AG04449 (cell line): ENCODE measurements at regions not wholly inside any gene's neighbourhood (a gene's known extent, or its start where the extent isn't known, plus 50 kb on each side); places are given as distances from the start of the nearest gene placed in this dataset.

ENCODE experiments used
- CTCF ChIA-PET: fragments of 350-600 bp; formaldehyde crosslinking; extraction: SDS; loops from one replicate; lab custom pipeline; 2021; ENCODE audit warnings: antibody characterized with exemption; lab: Yijun Ruan, JAX
- POLR2A ChIA-PET: fragments of 400-600, 350-600 bp; formaldehyde crosslinking; extraction: SDS; loops from one replicate; lab custom pipeline; 2020; ENCODE audit warnings: antibody characterized with exemption, inconsistent platforms; lab: Yijun Ruan, JAX
- DNase-seq: peaks from one replicate; pipeline ENCODE4 v3.0.0-alpha.2; 2010; ENCODE audit warnings: low read depth, low spot score
- H3K4me3 ChIP-seq: 2 replicates; pipeline ENCODE4 v1.5.1; 2011; ENCODE audit warnings: low read depth, mild to moderate bottlenecking, control low read depth, low read length
- TF ChIP-seq, protein P1 (sequence below): IDR thresholded peaks from one replicate; pipeline ENCODE4 v1.5.1; 2011; ENCODE audit warnings: mild to moderate bottlenecking, moderate library complexity, low read length, control low read depth, inconsistent platforms; ENCODE audit not compliant: insufficient read depth; ENCODE audit errors: missing control alignments

GRCh38 chr10:78853864-78854263 is 214.9 kb upstream of the ZMIZ1 start:
- CTCF ChIA-PET, result interaction anchor here (1.9 kb wide), 1 partner anchor 14 kb away, joined by 5 read pairs; no protein-coding TSS in a partner anchor

GRCh38 chr10:78856421-78856820 is 212.3 kb upstream of the ZMIZ1 start:
- TF ChIP-seq, protein P1, sequence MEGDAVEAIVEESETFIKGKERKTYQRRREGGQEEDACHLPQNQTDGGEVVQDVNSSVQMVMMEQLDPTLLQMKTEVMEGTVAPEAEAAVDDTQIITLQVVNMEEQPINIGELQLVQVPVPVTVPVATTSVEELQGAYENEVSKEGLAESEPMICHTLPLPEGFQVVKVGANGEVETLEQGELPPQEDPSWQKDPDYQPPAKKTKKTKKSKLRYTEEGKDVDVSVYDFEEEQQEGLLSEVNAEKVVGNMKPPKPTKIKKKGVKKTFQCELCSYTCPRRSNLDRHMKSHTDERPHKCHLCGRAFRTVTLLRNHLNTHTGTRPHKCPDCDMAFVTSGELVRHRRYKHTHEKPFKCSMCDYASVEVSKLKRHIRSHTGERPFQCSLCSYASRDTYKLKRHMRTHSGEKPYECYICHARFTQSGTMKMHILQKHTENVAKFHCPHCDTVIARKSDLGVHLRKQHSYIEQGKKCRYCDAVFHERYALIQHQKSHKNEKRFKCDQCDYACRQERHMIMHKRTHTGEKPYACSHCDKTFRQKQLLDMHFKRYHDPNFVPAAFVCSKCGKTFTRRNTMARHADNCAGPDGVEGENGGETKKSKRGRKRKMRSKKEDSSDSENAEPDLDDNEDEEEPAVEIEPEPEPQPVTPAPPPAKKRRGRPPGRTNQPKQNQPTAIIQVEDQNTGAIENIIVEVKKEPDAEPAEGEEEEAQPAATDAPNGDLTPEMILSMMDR, result no peak
- CTCF ChIA-PET, result no interaction called here
- POLR2A ChIA-PET, result no interaction called here
- DNase-seq, result no peak
- H3K4me3 ChIP-seq, result no peak overlapping the region

More at GRCh38 chr10:78853864-78854263, 214.9 kb upstream of the ZMIZ1 start:
- TF ChIP-seq, protein P1, result no peak
- H3K4me3 ChIP-seq, result no peak overlapping the region
- DNase-seq, result no peak
- POLR2A ChIA-PET, result no interaction called here

- TF ChIP-seq, protein P1, result no peak
- POLR2A ChIA-PET, result no interaction called here
- no peak for DNase-seq
- no peak overlapping the region for H3K4me3 ChIP-seq
- CTCF ChIA-PET, result no interaction called here
Observed at GRCh38 chr10:78857193-78857592, 211.6 kb upstream of the ZMIZ1 start.

DNA sequence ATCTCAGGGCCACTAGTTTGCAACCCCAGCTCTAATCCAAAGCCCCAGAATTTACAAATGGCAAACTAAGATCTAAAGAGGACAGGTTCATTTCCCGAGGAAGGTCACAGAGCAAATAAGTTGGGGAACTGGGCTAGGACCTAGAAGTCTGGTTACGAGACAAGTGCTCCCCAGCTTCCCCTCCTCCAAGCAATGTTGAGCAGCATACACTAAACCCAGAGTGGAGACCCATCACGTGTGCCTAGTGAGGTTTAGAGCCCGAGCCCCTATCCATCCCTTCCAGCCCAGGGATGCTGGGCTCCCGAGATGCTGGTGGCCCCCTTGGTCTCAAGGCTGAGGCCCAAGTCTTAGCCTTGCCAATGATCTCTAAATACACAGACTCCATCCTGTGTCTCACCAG is 209.5 kb upstream of the ZMIZ1 start:
- ChIA-PET CTCF (interaction anchor here (0.9 kb wide), 1 partner anchor 10 kb away, joined by 3 read pairs; no protein-coding TSS in a partner anchor), POLR2A (no interaction called here)
- no peak overlapping the region for H3K4me3 ChIP-seq

GRCh38 chr10:78859769-78860168 is 209.0 kb upstream of the ZMIZ1 start:
- POLR2A ChIA-PET, result no interaction called here
- TF ChIP-seq, protein P1, result no peak
- H3K4me3 ChIP-seq, result no peak overlapping the region
- CTCF ChIA-PET, result interaction anchor here (0.9 kb wide), 1 partner anchor 9 kb away, joined by 3 read pairs; no protein-coding TSS in a partner anchor
- DNase-seq, result no peak

More for the DNA sequence above, 209.5 kb upstream of the ZMIZ1 start:
- TF ChIP-seq, protein P1, result no peak
- no peak for DNase-seq

DNA sequence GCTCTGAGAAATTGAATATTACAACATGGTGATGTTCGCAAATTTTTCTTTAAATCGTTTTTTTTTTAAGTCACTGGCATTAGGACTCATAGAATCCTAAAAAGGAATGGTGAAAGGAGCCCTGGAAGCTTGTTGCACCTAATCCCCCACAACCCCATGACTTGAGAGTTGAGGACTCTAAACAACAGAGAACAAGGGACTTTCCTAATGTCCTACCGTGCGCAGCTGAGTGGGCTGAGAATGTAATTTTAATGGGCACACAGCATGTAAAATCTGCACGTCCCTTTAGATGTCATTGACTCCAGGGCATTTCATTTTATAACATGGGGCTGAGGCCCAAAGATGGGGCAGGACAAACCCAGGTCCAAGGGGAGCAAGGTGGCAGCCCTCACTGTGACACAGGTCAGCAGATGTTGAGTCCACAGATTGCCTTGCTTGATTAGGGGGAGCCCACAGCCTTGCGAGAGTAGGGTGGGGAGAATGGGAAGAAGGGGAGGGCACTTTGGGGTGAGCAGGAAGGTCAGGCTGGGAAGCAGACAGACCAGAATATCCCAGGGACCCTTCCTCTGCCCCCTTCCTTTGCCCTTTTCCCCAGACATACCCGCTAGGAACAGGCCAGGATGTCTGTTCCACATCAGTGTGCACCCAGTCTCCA is 208.4 kb upstream of the ZMIZ1 start:
- TF ChIP-seq, protein P1, result no peak
- ChIA-PET CTCF (interaction anchor here (0.9 kb wide), 1 partner anchor 8 kb away, joined by 3 read pairs; no protein-coding TSS in a partner anchor), POLR2A (no interaction called here)
- H3K4me3 ChIP-seq, result no peak overlapping the region
- no peak for DNase-seq
